RWPE1 (cell line): ENCODE measurements at regions not wholly inside any gene's neighbourhood (a gene's known extent, or its start where the extent isn't known, plus 50 kb on each side); places are given as distances from the start of the nearest gene placed in this dataset.
A peak's percentile ranks its signal among the peaks of the same experiment; 100 is the strongest.

Experiments
- CTCF ChIA-PET: fragments of 350-600 bp; sonication (Branson Sonifier 250); formaldehyde crosslinking; extraction: SDS; loops from one replicate; lab custom pipeline; 2021; lab: Yijun Ruan, JAX
- POLR2A ChIA-PET: fragments of 400-600 bp; formaldehyde crosslinking; extraction: SDS; loops from one replicate; lab custom pipeline; 2020; ENCODE audit warnings: antibody characterized with exemption; ENCODE audit not compliant: low non-redundant PET; lab: Yijun Ruan, JAX
- DNase-seq: peaks from one replicate; pipeline ENCODE4 v3.0.0; 2012; ENCODE audit warnings: low spot score
- H3K27ac ChIP-seq: fragments of 450-650 bp; 2 replicates; pipeline ENCODE4 v1.5.1; 2017
- CTCF ChIP-seq: fragments of 450-650 bp; conservative IDR thresholded peaks from 2 replicates; pipeline ENCODE4 v1.5.1; 2017; ENCODE audit warnings: low read depth, mild to moderate bottlenecking

DNA sequence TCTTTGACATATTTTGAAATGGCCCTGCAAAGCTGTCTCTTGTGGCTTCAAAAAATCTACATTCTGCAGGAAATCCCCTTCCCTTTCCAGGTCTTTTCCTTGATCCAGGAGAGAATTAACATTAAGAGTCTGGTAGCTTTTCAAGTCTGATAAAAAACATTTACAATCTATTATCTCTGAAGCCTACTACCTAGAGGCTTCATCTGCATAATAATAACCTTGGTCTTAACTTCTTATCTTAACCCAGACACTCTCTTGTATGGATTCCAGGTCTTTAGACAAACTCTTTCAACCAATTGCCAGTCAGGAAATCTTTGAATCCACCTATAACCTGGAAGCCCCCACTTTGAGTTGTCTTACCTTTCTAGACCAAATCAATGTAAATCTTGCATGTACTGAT is 179.3 kb upstream of the ZC3H15 start:
- no peak for TF ChIP-seq CTCF
- H3K27ac ChIP-seq, result no peak overlapping the region
- ChIA-PET POLR2A (no interaction called here), CTCF (no interaction called here)
- DNase-seq, result no peak

DNA sequence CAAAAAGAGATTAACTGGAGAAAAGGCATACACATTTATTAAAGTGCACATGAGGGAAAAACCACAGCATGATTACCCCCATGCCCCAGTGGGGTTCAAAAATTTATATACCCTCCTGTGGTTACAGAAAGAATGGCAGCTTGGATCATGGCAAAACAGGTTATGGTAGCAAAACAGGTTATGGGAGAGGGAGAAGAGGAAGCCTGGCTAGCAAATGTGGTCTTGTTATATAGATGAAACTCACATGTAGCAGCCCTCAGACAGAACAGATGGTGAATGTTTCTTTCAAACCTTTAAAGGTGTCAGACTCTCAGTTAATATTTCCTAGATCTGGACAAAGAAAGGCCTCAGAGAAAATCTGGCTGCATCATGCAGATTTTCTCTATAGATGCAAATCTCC is 178.2 kb upstream of the ZC3H15 start:
- no peak overlapping the region for H3K27ac ChIP-seq
- TF ChIP-seq CTCF, result no peak
- CTCF ChIA-PET, result no interaction called here
- POLR2A ChIA-PET, result no interaction called here
- DNase-seq, result no peak

DNA sequence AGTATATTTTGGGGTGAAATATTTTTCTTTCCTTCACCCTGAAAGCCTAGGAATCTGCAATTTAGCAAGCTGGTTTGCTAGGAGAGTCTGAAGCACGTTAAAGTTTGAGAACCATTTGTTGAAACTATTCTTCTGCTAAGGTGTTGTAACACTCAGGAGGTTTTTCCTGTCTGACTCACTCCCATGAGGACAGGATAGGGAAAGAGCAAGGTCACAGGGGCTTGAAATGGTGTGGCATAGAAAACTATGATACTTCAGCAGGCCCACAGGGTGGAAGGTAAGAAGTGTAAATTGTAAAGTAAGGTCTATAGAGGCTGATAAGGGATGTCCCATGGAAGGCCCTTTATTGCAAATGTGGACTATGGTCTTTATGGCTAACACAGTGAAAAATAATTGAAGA is 177.7 kb upstream of the ZC3H15 start:
- CTCF ChIA-PET, result interaction anchor here (0.8 kb wide), 1 partner anchor 677 kb away, joined by 4 read pairs; no protein-coding TSS in a partner anchor
- DNase-seq, result peak; percentile 8
- POLR2A ChIA-PET, result no interaction called here
- no peak overlapping the region for H3K27ac ChIP-seq
- no peak for TF ChIP-seq CTCF

DNA sequence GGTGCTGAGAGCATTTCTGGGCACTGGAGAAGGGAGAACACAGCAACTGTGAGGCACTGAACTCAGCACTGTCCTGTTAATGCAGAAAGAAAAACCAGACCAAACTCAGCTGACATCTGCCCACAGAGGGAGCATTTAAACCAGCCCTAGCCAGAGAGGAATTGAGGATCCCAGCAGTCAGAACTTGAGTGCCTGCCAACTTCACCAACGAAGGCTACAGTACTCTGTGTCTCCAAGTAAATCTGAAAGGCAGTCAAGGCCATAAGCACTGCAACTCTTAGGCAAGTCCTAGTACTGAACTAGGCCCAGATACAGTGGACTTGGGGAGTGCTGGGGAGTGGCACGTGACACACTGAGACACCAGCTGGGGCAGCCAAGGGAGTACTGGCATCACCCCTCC is 176.2 kb upstream of the ZC3H15 start:
- CTCF ChIA-PET, result no interaction called here
- no peak for TF ChIP-seq CTCF
- POLR2A ChIA-PET, result no interaction called here
- H3K27ac ChIP-seq, result no peak overlapping the region
- DNase-seq, result no peak

GRCh38 chr2:186319105-186319504 is 167.0 kb upstream of the ZC3H15 start:
- ChIA-PET POLR2A (no interaction called here), CTCF (no interaction called here)
- no peak for TF ChIP-seq CTCF
- no peak overlapping the region for H3K27ac ChIP-seq
- DNase-seq, result no peak

DNA sequence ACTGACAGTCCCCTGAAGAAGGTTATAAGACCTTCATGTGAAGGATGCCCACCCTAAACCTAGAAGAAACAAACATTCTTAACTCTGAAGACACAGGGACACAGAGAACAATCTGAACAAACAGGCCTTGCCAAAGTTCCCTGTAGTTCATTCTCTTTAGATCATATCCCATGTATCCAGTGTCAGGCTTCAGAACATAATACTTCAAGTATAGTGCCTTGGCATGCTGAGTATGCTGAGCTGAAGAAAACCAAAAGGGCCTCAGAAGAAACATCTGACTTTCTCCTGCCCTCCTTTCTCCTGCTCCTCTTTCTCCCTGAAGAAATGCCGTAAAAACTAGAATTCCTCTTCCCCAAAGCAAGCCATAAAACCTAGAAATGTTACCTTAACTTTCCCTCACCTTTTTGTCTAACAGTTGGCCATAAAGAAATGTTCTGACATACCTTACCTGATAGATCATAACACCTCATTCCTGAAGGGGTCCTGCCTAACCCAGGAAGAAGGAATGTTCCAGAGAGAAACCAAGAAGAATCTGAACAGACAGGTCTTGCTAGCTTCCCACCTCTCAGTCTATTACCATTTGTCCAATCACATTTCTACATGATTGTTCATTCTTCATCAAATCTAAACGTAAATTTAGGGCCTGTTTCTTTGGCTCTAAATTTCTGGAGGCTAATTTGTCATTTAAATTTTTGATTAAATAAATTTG is 160.1 kb upstream of the ZC3H15 start:
- CTCF ChIA-PET, result no interaction called here
- DNase-seq, result peak; percentile 43
- POLR2A ChIA-PET, result no interaction called here
- TF ChIP-seq CTCF, result no peak
- H3K27ac ChIP-seq, result no peak overlapping the region
